ENCODE measurements at regions not wholly inside any gene's neighbourhood (a gene's known extent, or its start where the extent isn't known, plus 50 kb on each side); places are given as distances from the start of the nearest gene placed in this dataset.

DNA sequence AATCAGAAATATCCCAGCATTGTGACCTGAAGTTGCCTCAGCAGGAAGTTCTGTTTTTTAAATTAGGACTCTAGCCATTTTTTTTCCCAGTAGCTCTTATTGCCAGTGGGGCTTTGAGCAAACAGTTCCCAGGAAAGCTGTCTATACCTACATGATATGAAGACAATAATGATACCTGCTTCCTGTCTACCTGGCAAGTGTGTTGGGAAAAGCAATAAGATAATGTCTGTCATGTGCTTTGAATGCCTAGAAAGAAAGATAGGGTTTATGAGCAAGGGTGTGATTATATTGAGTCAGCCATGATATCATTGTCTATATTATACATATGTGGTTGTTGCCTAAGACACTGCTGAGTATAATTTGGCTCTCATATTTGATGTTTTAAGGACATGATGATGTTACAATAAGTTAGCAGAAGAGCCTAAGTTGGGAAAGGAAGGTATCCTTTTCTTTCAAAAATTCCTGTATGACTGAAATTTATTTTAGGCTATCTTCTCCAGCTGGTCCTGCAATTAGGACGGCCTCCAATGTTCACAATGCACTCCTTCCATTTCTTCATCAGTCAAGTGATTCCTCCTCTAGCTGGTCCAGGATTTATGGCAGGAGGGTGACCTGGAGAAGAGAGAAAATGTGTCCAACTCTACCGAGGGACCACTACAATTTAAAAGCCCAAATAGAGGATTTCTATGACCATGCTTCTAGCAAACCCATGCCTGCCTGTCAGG, 99.6 kb upstream of the CDC42BPA start:
- POLR2A ChIA-PET: no interaction called here
- CTCF ChIA-PET: no interaction called here
- no peak overlapping the region for H3K4me3 ChIP-seq (ENCODE audit: low read length)
- no peaks in the 10 kb centered on the region for H3K36me3 ChIP-seq (ENCODE audit: insufficient read depth, low read length)
- H3K27me3 ChIP-seq (ENCODE audit: control insufficient read depth in 1 of 2, insufficient read depth in 2 of 2, low read length in 2 of 2): no peaks in the 10 kb centered on the region
- Mint-ChIP-seq H3K9me3 (no peaks in the 10 kb centered on the region), H3K36me3 (ENCODE audit: low read depth) (no peaks in the 10 kb centered on the region), H3K27me3 (peaks cover 5% of the 10 kb centered on the region), H3K4me1 (ENCODE audit: low read depth) (no peaks in the 10 kb centered on the region), H3K27ac (no peak overlapping the region), H3K4me3 (no peak overlapping the region)
- no peak overlapping the region for H3K27ac ChIP-seq (ENCODE audit: low read depth in 1 of 2, low read length in 2 of 2)
- TF ChIP-seq, protein P1, sequence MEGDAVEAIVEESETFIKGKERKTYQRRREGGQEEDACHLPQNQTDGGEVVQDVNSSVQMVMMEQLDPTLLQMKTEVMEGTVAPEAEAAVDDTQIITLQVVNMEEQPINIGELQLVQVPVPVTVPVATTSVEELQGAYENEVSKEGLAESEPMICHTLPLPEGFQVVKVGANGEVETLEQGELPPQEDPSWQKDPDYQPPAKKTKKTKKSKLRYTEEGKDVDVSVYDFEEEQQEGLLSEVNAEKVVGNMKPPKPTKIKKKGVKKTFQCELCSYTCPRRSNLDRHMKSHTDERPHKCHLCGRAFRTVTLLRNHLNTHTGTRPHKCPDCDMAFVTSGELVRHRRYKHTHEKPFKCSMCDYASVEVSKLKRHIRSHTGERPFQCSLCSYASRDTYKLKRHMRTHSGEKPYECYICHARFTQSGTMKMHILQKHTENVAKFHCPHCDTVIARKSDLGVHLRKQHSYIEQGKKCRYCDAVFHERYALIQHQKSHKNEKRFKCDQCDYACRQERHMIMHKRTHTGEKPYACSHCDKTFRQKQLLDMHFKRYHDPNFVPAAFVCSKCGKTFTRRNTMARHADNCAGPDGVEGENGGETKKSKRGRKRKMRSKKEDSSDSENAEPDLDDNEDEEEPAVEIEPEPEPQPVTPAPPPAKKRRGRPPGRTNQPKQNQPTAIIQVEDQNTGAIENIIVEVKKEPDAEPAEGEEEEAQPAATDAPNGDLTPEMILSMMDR (IDR thresholded peaks at IDR 0.05): no peak
- H3K4me1 ChIP-seq (ENCODE audit: insufficient read depth, low read length): no peaks in the 10 kb centered on the region
- DNase-seq: no peak
- H3K9me3 ChIP-seq (ENCODE audit: control insufficient read depth in 1 of 2, insufficient read depth in 1 of 2, low read length in 2 of 2): no peaks in the 10 kb centered on the region
- intact Hi-C loops (cut with DNase I, micrococcal nuclease): no loop called here
- no peak for ATAC-seq (ENCODE audit: poor library complexity)

DNA sequence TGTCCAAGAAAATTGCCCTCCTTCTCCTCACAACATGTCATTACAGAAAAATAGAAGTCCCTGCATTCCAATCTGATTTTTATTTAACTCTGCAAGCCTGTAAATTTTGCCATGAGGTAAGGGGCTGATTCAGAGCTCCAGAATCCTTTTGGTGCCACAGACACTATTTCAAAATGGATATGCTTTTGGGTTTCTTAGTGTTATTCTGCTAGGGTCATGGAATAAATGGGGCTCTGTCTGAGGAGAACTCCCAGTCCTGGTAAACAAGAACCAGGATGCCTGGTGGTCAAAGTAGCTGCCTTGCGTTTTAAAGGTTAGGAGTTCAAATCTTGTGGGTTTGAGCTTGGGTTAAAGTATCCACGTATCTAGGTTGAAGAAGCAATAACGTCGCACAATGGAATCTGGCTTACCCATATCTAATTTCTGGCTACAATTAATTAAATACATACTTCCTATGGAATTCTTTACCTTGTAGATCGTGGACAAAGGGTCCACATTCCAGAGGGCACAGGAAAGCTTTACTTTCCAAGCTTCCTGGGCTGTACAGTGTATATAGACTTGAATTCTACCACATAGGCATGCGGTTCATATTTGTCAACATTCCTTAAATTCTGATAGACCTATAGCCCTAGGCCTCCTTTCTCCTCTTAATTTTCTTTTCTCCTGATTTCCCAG, 98.0 kb upstream of the CDC42BPA start:
- Histone ChIP-seq H3K4me1 (ENCODE audit: insufficient read depth, low read length) (no peaks in the 10 kb centered on the region), H3K27me3 (ENCODE audit: control insufficient read depth in 1 of 2, insufficient read depth in 2 of 2, low read length in 2 of 2) (no peaks in the 10 kb centered on the region), H3K36me3 (ENCODE audit: insufficient read depth, low read length) (no peaks in the 10 kb centered on the region), H3K27ac (ENCODE audit: low read depth in 1 of 2, low read length in 2 of 2) (no peak overlapping the region), H3K4me3 (ENCODE audit: low read length) (no peak overlapping the region), H3K9me3 (ENCODE audit: control insufficient read depth in 1 of 2, insufficient read depth in 1 of 2, low read length in 2 of 2) (no peaks in the 10 kb centered on the region)
- Mint-ChIP-seq H3K27ac (no peak overlapping the region), H3K4me1 (ENCODE audit: low read depth) (no peaks in the 10 kb centered on the region), H3K9me3 (no peaks in the 10 kb centered on the region), H3K36me3 (ENCODE audit: low read depth) (no peaks in the 10 kb centered on the region), H3K27me3 (no peaks in the 10 kb centered on the region), H3K4me3 (no peak overlapping the region)
- TF ChIP-seq, protein P1 (IDR thresholded peaks at IDR 0.05): no peak
- ATAC-seq (ENCODE audit: poor library complexity) (no peak), DNase-seq (no peak)
- ChIA-PET CTCF (no interaction called here), POLR2A (no interaction called here)
- intact Hi-C loops (cut with DNase I, micrococcal nuclease): no loop called here

DNA sequence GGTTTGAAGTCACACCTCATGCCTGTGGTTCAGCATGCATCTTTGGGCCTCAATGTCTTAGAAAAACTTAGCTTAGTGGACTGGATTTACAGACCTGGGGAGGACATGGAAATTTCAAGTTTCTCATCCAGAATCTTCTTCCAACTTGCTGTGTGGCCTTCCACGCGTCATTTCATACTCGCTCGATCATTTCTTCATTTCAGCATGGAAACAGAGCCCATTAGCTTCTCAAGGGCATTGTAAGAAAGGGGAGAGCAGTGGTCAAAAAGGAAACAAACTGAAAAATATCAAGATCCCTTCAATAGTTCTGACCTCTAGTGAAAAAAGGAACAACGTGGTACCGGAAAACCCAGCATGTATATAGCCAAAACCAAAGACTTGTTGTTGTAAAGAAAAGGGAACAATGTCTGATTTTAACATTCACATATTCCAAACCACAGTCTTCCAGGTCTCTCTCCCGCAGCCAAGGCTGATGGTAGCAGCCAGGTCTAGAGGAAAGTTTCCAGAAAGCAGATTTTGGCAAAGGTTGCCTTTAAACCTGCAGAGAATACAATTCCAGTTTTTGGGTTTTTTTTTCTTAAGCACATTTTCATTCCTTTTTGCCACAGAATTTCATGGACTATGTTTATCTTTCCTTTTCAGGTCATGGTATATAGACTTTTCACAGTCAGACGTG, 97.0 kb upstream of the CDC42BPA start:
- Histone ChIP-seq H3K9me3 (ENCODE audit: control insufficient read depth in 1 of 2, insufficient read depth in 1 of 2, low read length in 2 of 2) (no peaks in the 10 kb centered on the region), H3K36me3 (ENCODE audit: insufficient read depth, low read length) (no peaks in the 10 kb centered on the region), H3K27ac (ENCODE audit: low read depth in 1 of 2, low read length in 2 of 2) (no peak overlapping the region), H3K27me3 (ENCODE audit: control insufficient read depth in 1 of 2, insufficient read depth in 2 of 2, low read length in 2 of 2) (peaks cover 0 to 2% of the 10 kb centered on the region in 2 experiments), H3K4me1 (ENCODE audit: insufficient read depth, low read length) (no peaks in the 10 kb centered on the region), H3K4me3 (ENCODE audit: low read length) (no peak overlapping the region)
- Mint-ChIP-seq H3K4me3 (no peak overlapping the region), H3K27me3 (peaks cover 8% of the 10 kb centered on the region), H3K36me3 (ENCODE audit: low read depth) (no peaks in the 10 kb centered on the region), H3K9me3 (no peaks in the 10 kb centered on the region), H3K4me1 (ENCODE audit: low read depth) (no peaks in the 10 kb centered on the region), H3K27ac (no peak overlapping the region)
- DNase-seq (no peak), ATAC-seq (ENCODE audit: poor library complexity) (no peak)
- ChIA-PET CTCF (no interaction called here), POLR2A (no interaction called here)
- intact Hi-C loops (cut with DNase I, micrococcal nuclease): no loop called here
- TF ChIP-seq, protein P1 (IDR thresholded peaks at IDR 0.05): no peak
